Glutamatergic neuron (in vitro differentiated cells): ENCODE measurements at regions not wholly inside any gene's neighbourhood (a gene's known extent, or its start where the extent isn't known, plus 50 kb on each side); places are given as distances from the start of the nearest gene placed in this dataset.

Experiments
- DNase-seq: peaks from one replicate; pipeline ENCODE4 v3.0.0; 2022
- H3K27ac Mint-ChIP-seq: one replicate; pipeline ENCODE4 v1.8.0; 2020; ENCODE audit warnings: mild to moderate bottlenecking, mixed read lengths, inconsistent platforms; ENCODE audit not compliant: unreplicated experiment
- H3K27me3 Mint-ChIP-seq: one replicate; pipeline ENCODE4 v1.8.0; 2020; ENCODE audit warnings: mild to moderate bottlenecking, moderate library complexity, mixed read lengths, inconsistent platforms; ENCODE audit not compliant: unreplicated experiment
- H3K36me3 Mint-ChIP-seq: one replicate; pipeline ENCODE4 v1.8.0; 2020; ENCODE audit warnings: mild to moderate bottlenecking, mixed read lengths, inconsistent platforms; ENCODE audit not compliant: unreplicated experiment
- H3K4me1 Mint-ChIP-seq: one replicate; pipeline ENCODE4 v1.8.0; 2020; ENCODE audit warnings: mild to moderate bottlenecking, low read depth, mixed read lengths, inconsistent platforms; ENCODE audit not compliant: unreplicated experiment
- H3K4me3 Mint-ChIP-seq: one replicate; pipeline ENCODE4 v1.8.0; 2020; ENCODE audit warnings: mild to moderate bottlenecking, mixed read lengths, inconsistent platforms; ENCODE audit not compliant: unreplicated experiment
- H3K9me3 Mint-ChIP-seq: one replicate; pipeline ENCODE4 v1.8.0; 2020; ENCODE audit warnings: mild to moderate bottlenecking, moderate library complexity, mixed read lengths, inconsistent platforms; ENCODE audit not compliant: unreplicated experiment
- CTCF ChIP-seq: fragments of 200-600 bp; sonication (generic); IDR thresholded peaks from one replicate; pipeline ENCODE4 v1.5.0; 2021; ENCODE audit not compliant: partially characterized antibody, unreplicated experiment

- H3K4me3 Mint-ChIP-seq: no peak overlapping the region
- H3K27me3 Mint-ChIP-seq: no peaks in the 10 kb centered on the region
- H3K9me3 Mint-ChIP-seq: no peaks in the 10 kb centered on the region
- no peak overlapping the region for H3K27ac Mint-ChIP-seq
- TF ChIP-seq CTCF: no peak
- DNase-seq: no peak
- no peaks in the 10 kb centered on the region for H3K4me1 Mint-ChIP-seq
- no peaks in the 10 kb centered on the region for H3K36me3 Mint-ChIP-seq
Observed at GRCh38 chr1:63038586-63038985, 254.7 kb downstream of the ATG4C start.

- TF ChIP-seq CTCF: no peak
- Mint-ChIP-seq H3K27me3 (no peaks in the 10 kb centered on the region), H3K27ac (no peak overlapping the region)
Observed at GRCh38 chr1:63041660-63042059, 257.7 kb downstream of the ATG4C start.

GRCh38 chr1:63042278-63042677 is 258.3 kb downstream of the ATG4C start:
- H3K27ac Mint-ChIP-seq: no peak overlapping the region
- no peaks in the 10 kb centered on the region for H3K9me3 Mint-ChIP-seq
- H3K36me3 Mint-ChIP-seq: no peaks in the 10 kb centered on the region
- H3K27me3 Mint-ChIP-seq: no peaks in the 10 kb centered on the region
- H3K4me3 Mint-ChIP-seq: no peak overlapping the region
- no peaks in the 10 kb centered on the region for H3K4me1 Mint-ChIP-seq
- TF ChIP-seq CTCF: no peak
- no peak for DNase-seq

More at GRCh38 chr1:63041660-63042059, 257.7 kb downstream of the ATG4C start:
- no peaks in the 10 kb centered on the region for H3K36me3 Mint-ChIP-seq
- DNase-seq: no peak
- no peaks in the 10 kb centered on the region for H3K9me3 Mint-ChIP-seq
- H3K4me1 Mint-ChIP-seq: no peaks in the 10 kb centered on the region
- no peak overlapping the region for H3K4me3 Mint-ChIP-seq

- peaks cover 1% of the 10 kb centered on the region for H3K9me3 Mint-ChIP-seq
- H3K27me3 Mint-ChIP-seq: no peaks in the 10 kb centered on the region
- H3K36me3 Mint-ChIP-seq: no peaks in the 10 kb centered on the region
- no peak overlapping the region for H3K4me3 Mint-ChIP-seq
- H3K27ac Mint-ChIP-seq: no peak overlapping the region
- H3K4me1 Mint-ChIP-seq: no peaks in the 10 kb centered on the region
- no peak for TF ChIP-seq CTCF
- DNase-seq: no peak
Observed at GRCh38 chr1:63046539-63046938, 262.6 kb downstream of the ATG4C start.

- Mint-ChIP-seq H3K4me3 (no peak overlapping the region), H3K4me1 (no peaks in the 10 kb centered on the region), H3K9me3 (peaks cover 1% of the 10 kb centered on the region), H3K27ac (no peak overlapping the region), H3K36me3 (no peaks in the 10 kb centered on the region), H3K27me3 (no peaks in the 10 kb centered on the region)
- TF ChIP-seq CTCF: no peak
- no peak for DNase-seq
Observed at GRCh38 chr1:63049135-63049534, 265.2 kb downstream of the ATG4C start.
